Activated CD8-positive, alpha-beta T cell treated with anti-CD3 and anti-CD28 coated beads for 36 hours (primary cell): ENCODE measurements at regions not wholly inside any gene's neighbourhood (a gene's known extent, or its start where the extent isn't known, plus 50 kb on each side); places are given as distances from the start of the nearest gene placed in this dataset.
"Not testable (repeated sequence)": the region's sequence is repeated elsewhere in the genome, so short reads cannot be mapped to it uniquely, and the experiment has no call there.

Experiments
- ATAC-seq: fragments of 200-7000 bp; cut with Tn5 transposase; one replicate; pipeline ENCODE4 v1.10.0; 2021; ENCODE audit warnings: mild to moderate bottlenecking, moderate library complexity
- CTCF ChIA-PET: fragments of 350-600 bp; sonication (Branson Sonifier 250); formaldehyde crosslinking; loops from one replicate; lab custom pipeline; 2021; ENCODE audit warnings: antibody characterized with exemption; lab: Charles Lee
- POLR2A ChIA-PET: fragments of 350-600 bp; sonication (Branson Sonifier 250); formaldehyde crosslinking; loops from one replicate; lab custom pipeline; 2021; ENCODE audit warnings: antibody characterized with exemption; lab: Charles Lee
- DNase-seq: peaks from one replicate; pipeline ENCODE4 v3.0.0-alpha.2; 2020
- H3K27ac Mint-ChIP-seq: one replicate; pipeline ENCODE4 v1.8.0; 2021; ENCODE audit warnings: mild to moderate bottlenecking, mixed read lengths
- H3K27me3 Mint-ChIP-seq: one replicate; pipeline ENCODE4 v1.8.0; 2021; ENCODE audit warnings: mixed read lengths
- H3K36me3 Mint-ChIP-seq: one replicate; pipeline ENCODE4 v1.8.0; 2021; ENCODE audit warnings: low read depth, mixed read lengths
- H3K4me1 Mint-ChIP-seq: one replicate; pipeline ENCODE4 v1.8.0; 2021; ENCODE audit warnings: low read depth, mixed read lengths
- H3K4me3 Mint-ChIP-seq: one replicate; pipeline ENCODE4 v1.8.0; 2021; ENCODE audit warnings: mild to moderate bottlenecking, moderate library complexity, mixed read lengths
- H3K9me3 Mint-ChIP-seq: one replicate; pipeline ENCODE4 v1.8.0; 2021; ENCODE audit warnings: mixed read lengths
- intact Hi-C: fragments of 100-400 bp; cut with micrococcal nuclease; formaldehyde crosslinking; loops from one replicate; pipeline ENCODE4 v1.10.0; 2022
- TF ChIP-seq, protein P1 (sequence below): fragments of 200-600 bp; IDR thresholded peaks from one replicate; pipeline ENCODE4 v1.8.0; 2022; ENCODE audit warnings: antibody characterized with exemption, mild to moderate bottlenecking

DNA sequence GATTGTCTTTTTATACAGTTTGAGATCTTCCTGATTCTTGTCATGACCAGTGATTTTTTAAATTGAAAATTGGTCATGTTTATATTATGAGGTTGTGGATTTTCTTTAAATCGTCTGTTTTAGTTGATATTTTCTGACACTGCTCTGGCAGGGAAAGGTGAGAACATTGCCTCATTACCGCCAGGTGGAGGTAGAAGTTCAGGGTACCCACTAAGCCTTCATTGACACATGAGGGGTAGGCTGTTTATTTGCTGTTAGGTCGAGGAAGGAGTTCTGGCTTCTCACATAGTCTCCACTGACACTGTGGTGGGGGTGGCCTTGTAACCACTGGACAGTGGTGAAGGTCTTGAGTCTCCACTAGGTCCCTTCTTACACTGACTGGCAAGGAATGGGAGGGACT is 117.6 kb upstream of the GPR101 start:
- ChIA-PET CTCF (no interaction called here), POLR2A (no interaction called here)
- Mint-ChIP-seq H3K4me3 (no peak overlapping the region), H3K36me3 (no peaks in the 10 kb centered on the region), H3K27ac (no peak overlapping the region), H3K9me3 (no peaks in the 10 kb centered on the region), H3K4me1 (no peaks in the 10 kb centered on the region), H3K27me3 (peaks cover 2% of the 10 kb centered on the region)
- ATAC-seq (no peak), DNase-seq (no peak)
- intact Hi-C loops = no loop called here
- TF ChIP-seq, protein P1, sequence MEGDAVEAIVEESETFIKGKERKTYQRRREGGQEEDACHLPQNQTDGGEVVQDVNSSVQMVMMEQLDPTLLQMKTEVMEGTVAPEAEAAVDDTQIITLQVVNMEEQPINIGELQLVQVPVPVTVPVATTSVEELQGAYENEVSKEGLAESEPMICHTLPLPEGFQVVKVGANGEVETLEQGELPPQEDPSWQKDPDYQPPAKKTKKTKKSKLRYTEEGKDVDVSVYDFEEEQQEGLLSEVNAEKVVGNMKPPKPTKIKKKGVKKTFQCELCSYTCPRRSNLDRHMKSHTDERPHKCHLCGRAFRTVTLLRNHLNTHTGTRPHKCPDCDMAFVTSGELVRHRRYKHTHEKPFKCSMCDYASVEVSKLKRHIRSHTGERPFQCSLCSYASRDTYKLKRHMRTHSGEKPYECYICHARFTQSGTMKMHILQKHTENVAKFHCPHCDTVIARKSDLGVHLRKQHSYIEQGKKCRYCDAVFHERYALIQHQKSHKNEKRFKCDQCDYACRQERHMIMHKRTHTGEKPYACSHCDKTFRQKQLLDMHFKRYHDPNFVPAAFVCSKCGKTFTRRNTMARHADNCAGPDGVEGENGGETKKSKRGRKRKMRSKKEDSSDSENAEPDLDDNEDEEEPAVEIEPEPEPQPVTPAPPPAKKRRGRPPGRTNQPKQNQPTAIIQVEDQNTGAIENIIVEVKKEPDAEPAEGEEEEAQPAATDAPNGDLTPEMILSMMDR = no peak

DNA sequence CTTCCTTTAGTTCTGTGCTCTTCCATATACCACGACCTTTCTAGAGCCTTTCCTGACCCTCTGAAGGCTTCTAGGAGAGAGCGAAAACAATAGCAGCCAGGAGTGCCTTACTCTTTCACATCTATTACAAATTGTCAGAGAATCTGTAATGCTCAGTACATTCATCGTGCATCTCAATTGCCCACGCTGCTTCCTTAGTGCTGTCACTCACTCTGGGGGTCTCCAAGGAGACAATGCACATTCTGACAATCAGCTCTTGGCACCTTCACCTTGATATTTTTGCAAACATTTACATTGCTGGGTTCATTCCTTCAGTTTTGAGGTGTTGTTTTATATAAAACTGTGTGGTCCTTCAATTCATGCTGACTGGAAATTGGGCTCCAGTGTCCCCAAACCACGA is 110.1 kb upstream of the GPR101 start:
- H3K4me3 Mint-ChIP-seq = no peak overlapping the region
- POLR2A ChIA-PET = no interaction called here

DNA sequence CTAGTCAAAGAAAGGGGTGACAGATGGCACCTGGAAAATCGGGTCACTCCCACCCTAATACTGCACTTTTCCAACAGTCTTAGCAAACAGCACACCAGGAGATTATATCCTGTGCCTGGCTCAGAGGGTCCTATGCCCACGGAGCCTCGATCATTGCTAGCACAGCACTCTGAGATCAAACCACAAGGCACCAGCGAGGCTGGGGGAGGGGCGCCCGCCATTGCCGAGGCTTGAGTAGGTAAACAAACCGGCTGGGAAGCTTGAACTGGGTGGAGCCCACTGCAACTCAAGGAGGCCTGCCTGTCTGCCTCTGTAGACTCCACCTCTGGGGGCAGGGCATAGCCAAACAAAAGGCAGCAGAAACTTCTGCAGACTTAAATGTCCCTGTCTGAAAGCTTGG is 88.9 kb upstream of the GPR101 start:
- H3K4me3 Mint-ChIP-seq, intact Hi-C loops, DNase-seq, H3K27me3 Mint-ChIP-seq, H3K36me3 Mint-ChIP-seq, ATAC-seq, H3K9me3 Mint-ChIP-seq, H3K27ac Mint-ChIP-seq, H3K4me1 Mint-ChIP-seq, CTCF ChIA-PET, POLR2A ChIA-PET: not testable (repeated sequence)

More for the DNA sequence above, 110.1 kb upstream of the GPR101 start:
- ATAC-seq = no peak
- intact Hi-C loops = no loop called here
- Mint-ChIP-seq H3K27me3 (no peaks in the 10 kb centered on the region), H3K27ac (no peak overlapping the region), H3K36me3 (no peaks in the 10 kb centered on the region), H3K9me3 (no peaks in the 10 kb centered on the region), H3K4me1 (no peaks in the 10 kb centered on the region)
- no peak for DNase-seq
- CTCF ChIA-PET = no interaction called here
- TF ChIP-seq, protein P1 = no peak

- ChIA-PET POLR2A (no interaction called here), CTCF (no interaction called here)
- Mint-ChIP-seq H3K36me3 (no peaks in the 10 kb centered on the region), H3K4me3 (no peak overlapping the region), H3K4me1 (no peaks in the 10 kb centered on the region), H3K27ac (no peak overlapping the region), H3K27me3 (peaks cover 12% of the 10 kb centered on the region), H3K9me3 (no peaks in the 10 kb centered on the region)
- ATAC-seq (no peak), DNase-seq (no peak)
- intact Hi-C loops = no loop called here
- TF ChIP-seq, protein P1 = no peak
Measured at GRCh38 chrX:137119049-137119448, 85.3 kb upstream of the GPR101 start.

DNA sequence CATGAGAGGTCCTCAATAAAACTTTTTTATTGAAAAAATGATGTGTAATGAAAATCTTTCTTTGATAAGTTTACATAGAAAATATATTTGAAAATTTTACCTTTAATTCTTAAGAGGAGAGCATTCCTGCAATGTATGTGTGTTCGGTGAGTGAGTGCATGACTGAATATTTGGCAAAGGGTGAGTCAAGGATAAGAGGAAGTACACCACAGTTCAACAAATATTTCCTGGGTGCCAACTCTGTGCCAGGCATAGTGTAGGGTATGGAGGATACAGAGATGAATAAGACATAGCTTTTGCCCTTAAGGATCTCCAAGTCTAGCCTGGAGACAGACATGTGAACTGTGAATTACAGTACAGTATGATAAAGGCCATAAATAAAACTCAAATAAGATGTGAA is 84.7 kb upstream of the GPR101 start:
- ATAC-seq = no peak
- no peak for DNase-seq
- Mint-ChIP-seq H3K9me3 (no peaks in the 10 kb centered on the region), H3K4me1 (no peaks in the 10 kb centered on the region), H3K4me3 (no peak overlapping the region), H3K27ac (no peak overlapping the region), H3K27me3 (peaks cover 12% of the 10 kb centered on the region), H3K36me3 (no peaks in the 10 kb centered on the region)
- intact Hi-C loops = no loop called here
- POLR2A ChIA-PET = no interaction called here
- TF ChIP-seq, protein P1 = no peak
- CTCF ChIA-PET = no interaction called here

DNA sequence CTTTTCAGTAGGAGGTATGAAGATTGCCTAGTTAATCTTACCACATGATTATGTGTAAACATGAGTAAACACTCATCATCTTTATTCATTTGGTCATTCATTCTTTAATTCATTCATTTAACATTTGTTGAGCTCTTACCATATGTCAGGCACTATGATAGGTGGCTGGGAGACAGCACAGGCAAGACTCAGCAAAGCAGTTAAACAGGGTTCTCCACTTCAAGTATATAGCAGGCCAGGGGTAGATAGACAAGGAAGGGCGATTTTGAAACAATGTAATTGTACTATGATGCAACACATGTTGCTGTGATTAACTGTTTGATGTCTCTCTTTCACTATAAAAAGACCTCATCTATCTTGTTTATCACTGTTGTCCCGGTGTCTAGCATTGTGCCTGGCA is 84.3 kb upstream of the GPR101 start:
- Mint-ChIP-seq H3K36me3 (no peaks in the 10 kb centered on the region), H3K9me3 (no peaks in the 10 kb centered on the region), H3K4me1 (no peaks in the 10 kb centered on the region), H3K4me3 (no peak overlapping the region), H3K27me3 (peaks cover 12% of the 10 kb centered on the region), H3K27ac (no peak overlapping the region)
- TF ChIP-seq, protein P1 = no peak
- ChIA-PET CTCF (no interaction called here), POLR2A (no interaction called here)
- intact Hi-C loops = no loop called here
- DNase-seq (no peak), ATAC-seq (no peak)

DNA sequence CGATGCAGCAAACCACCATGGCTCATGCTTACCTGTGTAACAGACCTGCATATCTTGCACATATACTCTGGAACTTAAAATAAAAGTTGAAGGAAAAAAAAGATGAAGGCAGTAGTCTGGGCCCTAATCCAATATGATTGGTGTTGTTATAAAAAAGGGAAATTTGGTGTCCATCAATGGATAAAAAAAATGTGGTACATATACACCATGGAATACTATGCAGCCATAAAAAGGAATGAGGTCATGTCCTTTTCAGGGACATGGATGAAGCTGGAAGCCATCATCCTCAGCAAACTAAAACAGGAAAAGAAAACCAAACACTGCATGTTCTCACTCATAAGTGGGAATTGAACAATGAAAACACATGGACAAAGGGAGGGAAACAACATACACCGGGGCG is 74.1 kb upstream of the GPR101 start:
- H3K27me3 Mint-ChIP-seq, POLR2A ChIA-PET, DNase-seq, H3K9me3 Mint-ChIP-seq, H3K27ac Mint-ChIP-seq, intact Hi-C loops, H3K4me1 Mint-ChIP-seq, CTCF ChIA-PET, H3K36me3 Mint-ChIP-seq, H3K4me3 Mint-ChIP-seq, ATAC-seq: not testable (repeated sequence)
